Activated CD8-positive, alpha-beta T cell treated with anti-CD3 and anti-CD28 coated beads for 36 hours (primary cell): ENCODE measurements at regions not wholly inside any gene's neighbourhood (a gene's known extent, or its start where the extent isn't known, plus 50 kb on each side); places are given as distances from the start of the nearest gene placed in this dataset.

ENCODE experiments used
- ATAC-seq: fragments of 200-7000 bp; cut with Tn5 transposase; one replicate; pipeline ENCODE4 v1.10.0; 2021; ENCODE audit warnings: mild to moderate bottlenecking, moderate library complexity
- CTCF ChIA-PET: fragments of 350-600 bp; sonication (Branson Sonifier 250); formaldehyde crosslinking; loops from one replicate; lab custom pipeline; 2021; ENCODE audit warnings: antibody characterized with exemption; lab: Charles Lee
- POLR2A ChIA-PET: fragments of 350-600 bp; sonication (Branson Sonifier 250); formaldehyde crosslinking; loops from one replicate; lab custom pipeline; 2021; ENCODE audit warnings: antibody characterized with exemption; lab: Charles Lee
- DNase-seq: peaks from one replicate; pipeline ENCODE4 v3.0.0-alpha.2; 2020
- H3K27ac Mint-ChIP-seq: one replicate; pipeline ENCODE4 v1.8.0; 2021; ENCODE audit warnings: mild to moderate bottlenecking, mixed read lengths
- H3K27me3 Mint-ChIP-seq: one replicate; pipeline ENCODE4 v1.8.0; 2021; ENCODE audit warnings: mixed read lengths
- H3K36me3 Mint-ChIP-seq: one replicate; pipeline ENCODE4 v1.8.0; 2021; ENCODE audit warnings: low read depth, mixed read lengths
- H3K4me1 Mint-ChIP-seq: one replicate; pipeline ENCODE4 v1.8.0; 2021; ENCODE audit warnings: low read depth, mixed read lengths
- H3K4me3 Mint-ChIP-seq: one replicate; pipeline ENCODE4 v1.8.0; 2021; ENCODE audit warnings: mild to moderate bottlenecking, moderate library complexity, mixed read lengths
- H3K9me3 Mint-ChIP-seq: one replicate; pipeline ENCODE4 v1.8.0; 2021; ENCODE audit warnings: mixed read lengths
- CTCF ChIP-seq: fragments of 200-600 bp; IDR thresholded peaks from one replicate; pipeline ENCODE4 v1.8.0; 2022; ENCODE audit warnings: antibody characterized with exemption, mild to moderate bottlenecking
- intact Hi-C: fragments of 100-400 bp; cut with micrococcal nuclease; formaldehyde crosslinking; loops from one replicate; pipeline ENCODE4 v1.10.0; 2022

DNA sequence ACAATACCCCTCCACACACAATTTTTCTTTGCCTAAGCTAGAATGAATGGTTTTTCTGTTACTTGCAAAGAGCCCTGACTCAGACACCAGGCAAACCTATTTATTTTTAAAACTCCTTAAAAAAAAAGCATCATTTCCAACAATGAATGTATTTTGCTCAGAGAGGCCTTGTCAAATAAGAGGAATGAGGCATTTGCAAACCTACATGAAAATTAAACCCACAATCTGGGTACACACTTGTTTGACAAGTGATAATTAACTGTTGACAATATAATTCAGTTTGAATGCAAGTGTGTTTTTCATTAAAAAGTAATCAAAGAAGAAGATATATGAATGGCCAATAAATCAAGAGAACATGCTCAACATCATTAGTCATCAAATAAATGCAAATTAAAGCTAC lies 339.5 kb downstream of the PTPRU start:
- DNase-seq (no peak), ATAC-seq (no peak)
- Mint-ChIP-seq H3K4me1 (no peaks in the 10 kb centered on the region), H3K27ac (no peak overlapping the region), H3K36me3 (no peaks in the 10 kb centered on the region), H3K4me3 (no peak overlapping the region), H3K9me3 (no peaks in the 10 kb centered on the region), H3K27me3 (no peaks in the 10 kb centered on the region)
- ChIA-PET CTCF (no interaction called here), POLR2A (interaction anchor here (0.6 kb wide), 1 partner anchor 483 kb away, joined by 4 read pairs; no protein-coding TSS in a partner anchor)
- no peak for TF ChIP-seq CTCF
- intact Hi-C loops = no loop called here

DNA sequence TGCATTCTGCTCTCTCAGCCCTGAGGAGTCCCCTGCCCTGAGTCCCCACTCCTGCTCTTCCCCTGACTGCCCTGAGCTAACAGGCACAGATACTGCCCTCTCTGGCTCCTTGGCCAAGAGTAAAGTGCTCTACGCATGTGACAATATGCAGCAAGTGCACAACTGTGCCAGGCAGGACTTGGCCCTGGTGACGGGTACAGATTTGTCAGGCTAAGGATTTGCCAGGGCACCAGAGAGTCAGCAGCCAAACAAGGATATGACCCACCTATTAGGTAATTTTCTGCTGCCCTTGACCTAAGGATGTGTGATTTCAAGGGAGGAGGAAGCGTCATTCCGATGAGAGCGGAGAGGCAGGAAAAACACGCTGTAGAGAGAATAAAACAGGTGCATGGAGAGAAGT lies 339.0 kb downstream of the PTPRU start:
- DNase-seq (no peak), ATAC-seq (no peak)
- Mint-ChIP-seq H3K27ac (no peak overlapping the region), H3K4me1 (no peaks in the 10 kb centered on the region), H3K9me3 (no peaks in the 10 kb centered on the region), H3K4me3 (no peak overlapping the region), H3K27me3 (no peaks in the 10 kb centered on the region), H3K36me3 (no peaks in the 10 kb centered on the region)
- CTCF ChIA-PET = no interaction called here
- intact Hi-C loops = no loop called here
- POLR2A ChIA-PET = no interaction called here
- TF ChIP-seq CTCF = no peak

DNA sequence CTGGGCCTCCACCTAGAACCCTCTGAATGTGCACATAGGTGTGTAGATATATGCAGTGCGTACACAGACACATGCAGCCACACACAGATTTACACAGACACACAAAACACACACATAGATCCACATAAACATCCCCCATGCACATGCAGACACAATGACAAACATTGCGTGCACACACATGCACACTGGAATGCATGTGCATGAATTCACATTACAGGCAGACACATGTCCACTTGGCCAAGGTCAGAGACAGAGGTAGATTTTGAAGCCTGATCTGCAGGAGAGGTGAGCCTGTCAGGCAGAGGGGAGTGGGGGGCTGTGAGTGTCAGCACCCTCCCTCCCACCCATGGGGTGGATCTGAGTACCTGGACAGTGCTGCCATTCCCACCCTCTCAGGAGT lies 338.5 kb downstream of the PTPRU start:
- ATAC-seq = no peak
- no peak overlapping the region for H3K4me3 Mint-ChIP-seq
- POLR2A ChIA-PET = no interaction called here
- no peaks in the 10 kb centered on the region for H3K36me3 Mint-ChIP-seq
- H3K9me3 Mint-ChIP-seq = no peaks in the 10 kb centered on the region
- H3K27ac Mint-ChIP-seq = no peak overlapping the region
- TF ChIP-seq CTCF = no peak
- DNase-seq = no peak
- CTCF ChIA-PET = no interaction called here
- H3K4me1 Mint-ChIP-seq = no peaks in the 10 kb centered on the region
- H3K27me3 Mint-ChIP-seq = no peaks in the 10 kb centered on the region
- intact Hi-C loops = no loop called here

DNA sequence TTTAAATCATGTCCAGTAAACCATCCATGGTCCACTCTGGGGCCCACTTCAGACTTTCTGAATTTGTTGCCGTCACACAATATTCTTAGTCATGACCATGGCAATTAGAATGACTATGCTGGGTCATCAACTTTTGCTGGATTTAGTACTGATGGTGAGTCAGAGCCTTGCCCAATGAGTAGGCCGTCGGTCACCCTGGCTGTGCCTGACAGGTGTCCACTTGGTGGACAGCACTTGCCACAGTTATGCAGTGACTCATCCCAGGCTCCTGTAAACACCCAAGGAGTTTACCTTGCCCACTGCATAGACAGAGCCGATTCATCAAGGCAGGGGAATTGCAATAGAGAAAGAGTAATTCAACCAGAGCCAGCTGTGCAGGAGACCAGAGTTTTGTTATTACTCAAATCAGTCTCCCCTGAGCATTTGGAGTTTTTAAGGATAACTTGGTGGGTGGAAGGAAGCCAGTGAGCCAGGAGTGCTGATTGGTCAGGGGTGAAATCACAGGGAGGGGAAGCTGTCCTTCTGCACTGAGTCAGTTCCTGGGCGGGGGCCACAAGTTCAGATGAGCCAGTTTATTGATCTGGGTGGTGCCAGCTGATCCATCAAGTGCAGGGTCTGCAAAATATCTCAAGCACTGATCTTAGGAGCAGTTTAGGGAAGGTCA lies 333.8 kb downstream of the PTPRU start:
- no peak for DNase-seq
- ChIA-PET CTCF (no interaction called here), POLR2A (no interaction called here)
- H3K27me3 Mint-ChIP-seq = no peaks in the 10 kb centered on the region
- H3K4me1 Mint-ChIP-seq = no peaks in the 10 kb centered on the region
- no peak overlapping the region for H3K27ac Mint-ChIP-seq
- intact Hi-C loops = no loop called here
- H3K36me3 Mint-ChIP-seq = no peaks in the 10 kb centered on the region
- no peak for ATAC-seq
- no peak for TF ChIP-seq CTCF
- H3K4me3 Mint-ChIP-seq = no peak overlapping the region
- H3K9me3 Mint-ChIP-seq = peaks cover 17% of the 10 kb centered on the region

DNA sequence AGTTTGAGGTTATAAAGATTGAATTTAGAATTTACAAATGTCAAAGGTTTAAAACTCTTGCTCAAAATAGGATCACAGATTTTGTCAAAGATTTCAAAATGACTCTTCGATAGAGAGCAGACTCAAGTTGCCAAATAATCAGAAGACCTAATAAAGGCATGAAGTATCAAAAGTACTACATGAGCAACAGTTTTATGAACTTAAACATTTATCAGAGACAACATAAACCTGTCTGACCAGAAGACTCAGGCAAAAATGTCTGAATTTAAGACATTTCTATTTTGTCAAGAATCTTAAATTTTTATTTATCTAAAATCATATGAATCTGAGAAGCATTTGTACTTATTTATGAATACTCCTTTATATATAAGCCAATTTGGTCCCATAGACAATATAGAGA lies 330.9 kb downstream of the PTPRU start:
- ChIA-PET CTCF (interaction anchor here (0.6 kb wide), 1 partner anchor 172 kb away, joined by 4 read pairs; no protein-coding TSS in a partner anchor), POLR2A (no interaction called here)
- Mint-ChIP-seq H3K4me3 (no peak overlapping the region), H3K27me3 (no peaks in the 10 kb centered on the region), H3K9me3 (peaks cover 38% of the 10 kb centered on the region), H3K36me3 (peaks cover 2% of the 10 kb centered on the region), H3K4me1 (no peaks in the 10 kb centered on the region), H3K27ac (no peak overlapping the region)
- ATAC-seq = no peak
- no peak for DNase-seq
- no peak for TF ChIP-seq CTCF
- intact Hi-C loops = no loop called here
